Activated gamma-delta T cell treated with anti-CD3 and anti-CD28 coated beads, Interleukin-2, amount 50 U/mL, for 16 hours (primary cell): ENCODE measurements at regions not wholly inside any gene's neighbourhood (a gene's known extent, or its start where the extent isn't known, plus 50 kb on each side); places are given as distances from the start of the nearest gene placed in this dataset.
A peak's percentile ranks its signal among the peaks of the same experiment; 100 is the strongest.
"Not testable (repeated sequence)": the region's sequence is repeated elsewhere in the genome, so short reads cannot be mapped to it uniquely, and the experiment has no call there.

Source experiments
- DNase-seq: peaks from one replicate; pipeline ENCODE4 v3.0.0-alpha.2; 2020; ENCODE audit warnings: low read depth

DNA sequence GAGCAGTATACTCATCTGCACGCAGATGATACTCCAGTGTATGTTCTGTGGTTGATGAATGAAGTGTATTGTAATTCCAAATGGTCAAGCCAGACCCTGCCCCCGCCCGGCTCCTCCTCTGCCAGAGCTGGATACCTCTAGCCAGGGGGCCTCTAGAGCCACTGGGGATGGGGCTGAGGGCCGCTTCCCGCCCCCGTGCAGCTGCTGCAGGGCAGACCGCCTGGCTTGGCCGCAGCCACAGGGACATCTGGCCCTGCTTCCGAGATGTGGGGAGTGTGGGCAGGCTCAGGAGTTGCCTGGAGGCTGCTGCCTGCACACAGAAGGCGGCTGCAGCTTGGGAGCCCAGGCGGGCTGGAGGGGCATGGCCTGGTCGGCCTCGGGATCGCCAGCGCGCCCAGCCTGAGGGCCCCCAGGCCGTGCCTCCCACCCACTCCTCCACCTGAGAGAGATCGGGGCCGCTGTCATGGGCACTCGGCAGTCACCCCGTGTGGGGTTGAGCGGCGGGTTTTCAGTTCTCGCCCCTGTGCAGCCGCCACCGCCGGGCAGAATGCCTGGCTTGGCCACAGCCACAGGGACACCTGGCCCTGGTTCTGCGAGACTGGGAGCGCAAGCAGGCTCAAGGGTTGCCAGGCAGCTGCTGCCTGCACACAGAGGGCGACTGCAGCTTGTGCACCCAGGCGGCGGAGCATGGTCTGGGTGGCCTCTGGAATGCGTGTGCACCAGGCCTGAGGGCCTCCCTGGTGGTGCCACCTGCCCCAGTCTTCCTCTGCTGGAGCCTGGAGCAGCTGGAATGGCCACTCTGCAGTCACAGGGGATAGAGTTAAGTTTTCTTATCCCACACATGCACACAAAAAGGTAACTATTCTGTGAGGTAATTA, 1643.7 kb downstream of the SPATA31A7 start:
- DNase-seq = not testable (repeated sequence)

DNA sequence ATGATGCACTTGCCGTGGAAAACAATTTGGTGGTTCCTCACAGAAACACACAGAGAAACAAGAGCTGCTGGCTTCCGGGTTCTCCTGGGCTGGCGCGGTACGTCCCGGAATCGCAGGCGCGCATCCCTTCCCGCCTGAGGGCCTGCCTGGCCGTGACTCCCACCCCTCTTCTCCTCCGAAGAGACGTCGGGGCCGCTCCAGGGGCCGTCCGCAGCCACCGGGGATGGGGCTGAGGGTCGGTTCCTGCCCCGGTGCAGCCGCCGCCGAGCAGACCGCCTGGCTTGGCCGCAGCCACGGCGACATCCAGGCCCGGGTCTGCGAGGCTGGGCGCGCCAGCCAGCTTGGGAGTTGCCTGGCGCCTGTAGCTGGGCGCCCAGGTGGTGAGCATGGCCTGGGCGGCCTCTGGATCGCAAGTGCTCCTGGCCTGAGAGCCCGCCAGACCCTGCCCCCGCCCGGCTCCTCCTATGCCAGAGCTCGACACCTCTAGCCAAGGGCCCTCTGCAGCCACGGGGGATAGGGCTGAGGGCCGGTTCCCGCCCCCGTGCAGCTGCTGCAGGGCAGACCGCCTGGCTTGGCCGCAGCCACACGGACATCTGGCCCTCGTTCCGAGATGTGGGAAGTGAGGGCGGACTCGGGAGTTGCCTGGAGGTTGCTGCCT, 1647.5 kb downstream of the SPATA31A7 start:
- DNase-seq = not testable (repeated sequence)

DNA sequence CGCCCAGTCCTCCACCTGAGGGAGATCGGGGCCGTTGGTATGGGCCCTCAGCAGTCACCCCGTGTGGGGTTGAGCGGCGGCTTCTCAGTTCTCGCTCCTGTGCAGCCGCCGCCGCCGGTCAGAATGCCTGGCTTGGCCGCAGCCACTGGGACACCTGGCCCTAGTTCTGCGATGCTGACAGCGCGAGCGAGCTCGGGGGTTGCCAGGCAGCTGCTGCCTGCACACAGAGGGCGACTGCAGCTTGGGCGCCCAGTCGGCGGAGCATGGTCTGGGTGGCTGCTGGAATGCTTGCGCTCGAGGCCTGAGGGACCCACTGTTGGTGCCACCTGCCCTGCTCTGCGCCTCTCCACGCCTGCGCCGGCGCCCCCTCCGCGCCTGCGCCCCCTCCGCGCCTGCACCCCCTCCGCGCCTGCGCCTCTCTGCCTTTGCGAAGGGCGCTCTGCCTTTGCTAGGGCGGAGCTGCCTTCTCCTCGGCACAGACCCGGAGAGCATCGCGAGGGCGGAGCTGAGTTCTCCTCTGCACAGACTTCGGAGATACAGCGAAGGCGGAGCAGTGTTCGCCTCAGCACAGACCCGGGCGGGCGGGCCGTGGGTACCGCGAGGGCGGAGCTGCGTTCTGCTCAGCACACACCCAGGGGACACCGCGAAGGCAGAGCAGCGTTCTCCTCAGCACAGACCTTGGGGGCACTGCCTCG, 1648.3 kb downstream of the SPATA31A7 start:
- peak; percentile 97 for DNase-seq

DNA sequence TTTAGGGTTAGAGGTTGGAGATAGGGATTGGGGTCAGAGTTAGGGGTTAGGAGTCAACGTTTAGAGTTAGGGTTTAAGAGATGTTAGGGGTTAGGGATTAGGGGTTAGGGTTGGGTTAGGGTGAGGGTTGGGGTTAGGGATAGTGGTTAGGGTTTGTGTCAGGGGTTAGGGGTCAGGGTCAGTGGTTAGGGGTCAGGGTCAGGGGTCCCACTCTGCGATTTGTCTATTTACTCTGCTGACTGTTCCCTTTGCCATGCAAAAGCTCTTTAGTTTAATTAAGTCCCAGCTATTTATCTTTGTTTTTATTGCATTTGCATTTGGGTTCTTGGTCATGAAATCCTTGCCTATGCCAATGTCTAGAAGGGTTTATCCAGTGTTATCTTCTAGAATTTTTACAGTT, 1649.3 kb downstream of the SPATA31A7 start:
- not testable (repeated sequence) for DNase-seq

DNA sequence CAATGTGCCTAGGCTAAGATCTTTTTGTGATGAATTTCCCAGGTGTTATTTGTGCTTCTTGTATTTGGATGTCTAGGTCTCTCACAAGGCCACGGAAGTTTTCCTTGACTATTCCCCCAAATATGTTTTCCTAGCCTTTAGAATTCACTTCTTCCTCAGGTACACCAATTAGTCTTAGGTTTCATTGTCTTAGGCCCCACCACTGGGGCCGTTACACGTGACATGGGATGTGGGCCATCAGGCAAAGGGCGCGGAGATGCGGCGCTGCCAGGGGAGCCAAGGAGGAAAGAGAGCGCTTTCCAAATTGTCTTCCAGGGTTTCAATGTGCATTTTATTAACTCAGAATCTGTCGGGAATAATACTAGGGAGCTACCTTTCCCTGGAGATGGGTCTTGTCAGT, 1653.3 kb downstream of the SPATA31A7 start:
- not testable (repeated sequence) for DNase-seq

DNA sequence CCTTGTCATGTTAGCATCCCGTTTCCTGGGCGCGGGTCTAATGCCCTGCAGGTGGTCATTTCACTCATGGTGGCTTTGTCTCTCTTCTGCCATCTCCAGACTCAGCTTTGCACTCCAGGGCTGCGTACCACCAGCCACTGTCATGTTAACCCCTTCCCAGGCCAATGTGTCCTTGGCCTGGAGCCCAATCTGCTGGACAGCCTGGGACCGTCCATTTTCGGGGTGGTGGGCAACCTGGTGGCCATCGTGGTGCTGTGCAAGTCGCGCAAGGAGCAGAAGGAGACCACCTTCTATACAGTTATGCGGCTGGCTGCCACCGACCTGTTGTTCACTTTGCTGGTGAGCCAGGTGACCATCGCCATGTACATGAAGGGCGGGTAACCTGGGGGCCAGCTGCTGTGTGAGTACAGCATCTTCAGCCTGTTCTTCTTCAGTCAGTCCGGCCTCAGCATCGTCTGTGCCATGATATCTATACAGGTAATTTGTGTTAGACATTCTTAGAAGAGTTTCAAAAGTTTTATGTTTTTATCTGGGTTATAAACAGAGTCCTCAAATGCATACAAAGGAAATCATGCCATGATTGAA, 1654.0 kb downstream of the SPATA31A7 start:
- DNase-seq = not testable (repeated sequence)

DNA sequence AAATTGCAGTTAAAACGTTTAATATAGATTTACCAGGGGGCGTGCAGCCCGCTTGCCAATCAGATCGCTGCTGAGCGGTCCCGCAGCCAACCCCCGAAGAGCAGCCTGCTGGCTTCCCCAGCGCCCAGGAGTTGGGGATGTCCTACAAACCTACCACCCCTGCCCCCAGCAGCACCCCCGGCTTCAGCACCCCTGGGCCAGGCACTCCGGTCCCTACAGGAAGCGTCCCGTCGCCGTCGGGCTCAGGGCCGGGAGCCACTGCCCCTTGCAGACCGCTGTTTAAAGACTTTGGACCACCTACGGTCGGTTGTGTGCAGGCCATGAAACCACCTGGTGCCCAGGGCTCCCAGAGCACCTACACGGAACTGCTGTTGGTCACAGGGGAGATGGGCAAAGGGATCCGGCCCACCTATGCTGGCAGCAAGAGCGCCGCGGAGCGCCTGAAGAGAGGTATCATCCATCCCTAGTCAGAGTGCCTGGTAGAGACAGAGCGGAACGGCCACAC, 1654.9 kb downstream of the SPATA31A7 start:
- not testable (repeated sequence) for DNase-seq

DNA sequence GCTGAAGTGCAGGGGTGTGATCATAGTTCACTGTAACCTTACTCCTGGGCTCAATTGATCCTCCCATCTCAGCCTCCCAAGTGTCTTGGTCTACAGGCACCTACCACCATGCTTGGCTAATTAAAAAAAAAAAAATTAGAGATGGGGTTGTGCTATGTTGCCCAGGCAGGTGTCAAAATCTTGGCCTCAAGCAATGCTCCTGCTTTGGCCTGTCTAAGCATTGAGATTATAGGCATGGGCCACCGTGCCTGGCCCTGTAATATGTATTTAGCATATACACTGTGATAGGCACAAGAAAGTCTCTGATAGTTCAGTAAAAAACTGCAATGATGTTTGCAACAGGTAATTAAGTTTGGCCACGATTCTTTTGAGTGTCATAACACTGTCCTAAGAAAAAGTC, 1658.4 kb downstream of the SPATA31A7 start:
- not testable (repeated sequence) for DNase-seq

DNA sequence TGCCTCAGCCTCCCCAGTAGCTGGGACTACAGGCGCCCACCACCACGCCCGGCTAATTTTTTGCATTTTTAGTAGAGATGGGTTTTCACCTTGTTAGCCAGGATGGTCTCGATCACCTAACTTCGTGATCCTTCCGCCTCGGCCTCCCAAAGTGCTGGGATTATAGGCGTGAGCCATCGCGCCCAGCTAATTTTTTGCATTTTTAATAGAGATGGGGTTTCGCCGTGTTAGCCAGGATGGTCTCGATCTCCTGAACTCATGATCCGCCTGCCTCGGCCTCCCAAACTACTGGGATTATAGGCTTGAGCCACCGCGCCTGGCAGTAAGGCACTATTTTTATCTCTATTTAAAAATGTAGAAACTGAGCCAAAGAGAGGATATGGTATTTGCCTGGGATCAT, 1660.2 kb downstream of the SPATA31A7 start:
- DNase-seq = not testable (repeated sequence)

DNA sequence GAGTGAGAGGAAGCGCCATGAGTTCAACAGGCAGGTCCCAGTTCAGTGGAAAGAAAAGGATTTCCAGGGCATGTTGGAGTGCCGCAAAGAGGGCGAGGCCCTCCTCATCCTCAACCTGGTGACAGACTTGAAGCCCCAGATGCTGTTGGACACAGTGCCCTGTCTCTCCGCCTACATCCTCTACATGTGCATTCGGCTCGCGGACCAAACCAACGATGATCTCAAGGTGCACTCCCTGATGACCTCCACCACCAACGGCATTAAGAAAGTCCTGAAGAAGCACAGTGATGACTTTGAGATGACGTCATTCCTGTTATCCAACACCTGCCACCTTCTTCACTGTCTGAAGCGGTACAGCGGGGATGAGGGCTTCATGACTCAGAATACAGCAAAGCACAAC, 1667.4 kb downstream of the SPATA31A7 start:
- not testable (repeated sequence) for DNase-seq

DNA sequence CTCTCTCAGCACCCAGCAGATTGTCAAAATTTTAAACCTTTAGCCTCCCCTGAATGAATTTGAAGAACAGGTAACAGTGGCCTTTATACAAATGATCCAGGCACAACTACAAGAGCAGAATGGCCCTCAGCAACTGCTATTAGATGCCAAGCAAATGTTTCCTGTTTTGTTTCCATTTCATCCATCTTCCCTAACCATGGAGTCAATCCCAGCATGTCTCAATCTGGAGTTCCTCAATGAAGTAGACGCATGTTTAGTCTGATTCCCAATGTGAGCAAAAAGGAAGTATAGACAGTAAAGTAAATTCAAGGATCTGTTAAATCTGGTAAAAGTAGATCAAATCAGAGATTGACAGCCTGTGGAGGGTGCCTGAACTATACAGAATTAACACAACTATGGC, 1668.4 kb downstream of the SPATA31A7 start:
- DNase-seq = not testable (repeated sequence)

DNA sequence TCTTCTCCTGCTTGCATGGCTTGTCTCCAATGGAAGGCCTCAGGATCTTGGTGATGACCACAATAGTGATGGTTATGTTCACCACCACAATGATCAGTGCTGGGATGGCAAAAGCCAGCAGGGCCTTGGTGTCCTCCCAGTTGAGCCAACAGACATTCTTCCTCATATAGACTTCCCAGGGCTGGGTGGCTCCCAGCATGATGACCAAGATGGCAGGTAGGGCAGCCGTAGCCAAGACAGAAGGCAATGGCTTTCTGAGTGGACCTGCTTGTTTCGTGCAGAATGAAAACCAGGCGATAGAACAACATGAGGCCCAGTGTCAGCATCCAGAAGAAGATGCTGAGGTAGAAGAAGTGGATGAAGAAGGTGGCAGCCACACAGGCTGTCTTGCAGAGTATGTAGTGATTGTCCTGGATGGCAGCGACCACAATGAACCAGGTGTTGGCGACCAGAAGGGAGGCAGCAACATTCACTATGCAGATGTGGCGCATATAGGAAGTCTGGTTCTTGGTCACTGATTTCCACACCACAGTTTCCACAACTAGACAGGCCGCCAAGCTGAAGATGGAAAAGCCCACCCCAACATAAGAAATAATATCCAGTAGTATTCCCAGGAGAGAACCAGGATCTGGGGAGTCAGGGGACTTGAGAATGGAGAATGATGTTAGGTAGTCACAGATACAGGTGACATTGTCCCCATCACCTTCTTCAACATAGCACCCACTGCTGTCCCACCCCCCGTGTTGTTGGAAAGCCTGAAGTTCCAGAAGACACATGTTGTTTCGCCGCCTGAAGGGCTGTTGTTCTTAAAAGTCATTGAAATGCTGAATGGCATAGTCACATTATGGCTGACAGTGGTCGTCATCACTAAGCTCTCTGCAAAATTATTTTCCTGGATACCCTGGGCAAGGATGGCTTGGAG, 1671.4 kb downstream of the SPATA31A7 start:
- DNase-seq = not testable (repeated sequence)

DNA sequence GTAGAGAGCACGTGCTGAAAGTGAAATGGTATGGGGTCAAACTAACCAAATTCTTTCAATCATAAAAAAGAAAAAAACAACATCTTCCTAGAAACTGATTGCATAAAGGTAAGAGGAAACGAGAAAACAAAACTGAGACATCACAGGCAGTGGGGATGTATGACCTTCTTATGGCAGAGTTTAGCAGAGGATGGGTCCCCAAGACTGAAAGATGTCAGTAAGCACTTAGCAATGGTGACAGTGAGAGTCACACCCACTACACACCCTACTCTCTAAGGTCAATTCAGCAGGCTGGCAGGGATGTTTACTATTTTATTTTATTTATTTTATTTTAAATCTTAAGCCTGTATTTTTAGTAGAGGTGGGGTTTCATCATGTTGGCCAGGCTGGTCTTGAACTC, 1672.3 kb downstream of the SPATA31A7 start:
- DNase-seq = not testable (repeated sequence)

DNA sequence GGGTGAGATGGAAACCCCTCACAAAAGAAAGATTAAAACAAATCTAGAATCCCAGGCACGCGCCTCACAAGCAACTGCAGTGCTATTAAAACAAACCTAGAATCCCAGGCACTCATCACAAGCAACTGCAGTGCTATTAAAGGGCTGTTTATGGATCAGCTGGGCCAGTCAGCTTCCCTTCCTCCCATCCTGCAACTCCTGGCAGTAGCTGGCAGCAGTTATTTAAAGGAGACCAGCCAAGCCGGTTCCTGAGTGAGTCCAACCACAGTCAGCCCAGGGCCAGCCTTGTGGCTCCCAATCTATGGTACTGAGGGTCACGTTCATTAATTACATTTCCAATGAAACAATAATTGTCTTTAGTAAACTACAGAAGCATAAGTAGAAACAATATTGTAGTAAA, 1673.5 kb downstream of the SPATA31A7 start:
- not testable (repeated sequence) for DNase-seq

DNA sequence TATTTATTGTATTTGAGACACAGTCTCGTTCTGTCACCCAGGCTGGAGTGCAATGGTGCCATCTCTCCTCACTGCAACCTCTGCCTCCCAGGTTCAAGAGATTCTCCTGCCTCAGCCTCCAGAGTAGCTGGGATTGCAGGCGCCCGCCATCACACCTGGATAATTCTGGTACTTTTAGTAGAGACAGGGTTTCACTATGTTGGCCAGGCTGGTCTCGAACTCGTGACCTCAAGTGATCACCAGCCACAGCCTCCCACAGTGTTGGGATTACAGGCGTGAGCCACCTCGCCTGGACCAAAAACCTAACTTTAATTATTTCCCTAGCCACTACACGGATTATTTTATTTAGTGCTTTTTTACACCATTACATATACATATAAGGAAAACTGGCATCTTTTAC, 1674.0 kb downstream of the SPATA31A7 start:
- not testable (repeated sequence) for DNase-seq

DNA sequence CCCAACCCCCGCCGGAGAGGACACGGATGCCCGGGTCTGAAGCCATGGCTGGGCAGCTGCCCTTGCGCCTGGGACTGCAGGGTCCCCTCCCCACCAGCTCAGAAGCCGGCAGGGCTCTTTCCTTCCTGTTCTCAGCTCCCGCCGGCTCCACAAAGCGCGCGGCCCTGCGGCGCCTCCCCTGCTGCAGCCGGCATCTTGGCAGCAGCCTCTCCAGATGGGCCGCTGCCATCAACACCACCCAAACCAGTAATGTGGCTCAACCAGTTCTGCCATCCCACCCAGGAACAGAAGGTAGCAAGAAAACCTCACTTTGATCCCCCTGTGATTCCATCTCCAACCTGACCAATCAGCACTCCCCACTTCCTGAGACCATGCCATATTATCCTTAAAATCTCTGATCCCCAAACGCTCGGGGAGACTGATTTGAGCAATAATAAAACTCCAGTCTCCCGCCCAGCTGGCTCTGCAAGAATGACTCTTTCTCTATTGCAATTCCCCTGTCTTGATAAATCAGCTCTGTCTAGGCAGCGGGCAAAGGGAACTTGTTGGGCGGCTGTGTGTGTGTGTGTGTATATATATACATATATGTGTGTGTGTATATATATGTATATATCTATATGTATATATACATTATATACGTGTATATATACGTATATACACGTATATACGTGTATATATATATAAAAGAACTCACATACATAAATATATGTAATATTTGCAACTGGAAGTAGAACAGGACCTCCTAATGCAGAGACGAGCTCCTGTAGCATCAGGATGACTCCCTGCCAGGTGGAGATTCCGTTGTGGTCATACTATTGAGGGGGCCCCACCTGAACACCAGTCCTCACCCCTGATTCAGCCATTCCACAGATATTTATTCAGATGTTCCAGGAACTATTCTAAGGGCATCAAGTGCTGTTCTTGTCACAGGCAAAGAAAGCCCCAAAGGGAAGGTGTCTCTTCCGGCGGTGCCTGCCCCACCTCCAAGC, 1674.9 kb downstream of the SPATA31A7 start:
- not testable (repeated sequence) for DNase-seq

DNA sequence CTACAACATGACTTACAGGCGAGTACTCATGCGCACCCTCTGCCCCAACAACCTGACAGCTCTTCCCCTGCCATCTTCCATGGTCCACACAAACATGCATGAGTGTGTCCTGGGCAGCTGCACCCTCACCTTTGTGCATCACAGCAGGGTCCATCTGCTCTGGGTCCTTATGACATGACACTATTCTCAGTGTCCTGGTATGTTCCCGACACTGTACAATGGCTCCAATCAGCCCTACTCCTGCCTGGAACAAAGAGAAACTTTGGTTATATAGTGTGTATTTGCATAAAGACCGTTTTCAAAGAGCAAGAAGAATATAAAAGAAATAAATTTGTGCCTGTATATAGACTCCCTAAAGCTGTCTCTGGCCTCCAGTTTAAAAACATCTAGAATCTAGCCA, 1679.2 kb downstream of the SPATA31A7 start:
- not testable (repeated sequence) for DNase-seq

DNA sequence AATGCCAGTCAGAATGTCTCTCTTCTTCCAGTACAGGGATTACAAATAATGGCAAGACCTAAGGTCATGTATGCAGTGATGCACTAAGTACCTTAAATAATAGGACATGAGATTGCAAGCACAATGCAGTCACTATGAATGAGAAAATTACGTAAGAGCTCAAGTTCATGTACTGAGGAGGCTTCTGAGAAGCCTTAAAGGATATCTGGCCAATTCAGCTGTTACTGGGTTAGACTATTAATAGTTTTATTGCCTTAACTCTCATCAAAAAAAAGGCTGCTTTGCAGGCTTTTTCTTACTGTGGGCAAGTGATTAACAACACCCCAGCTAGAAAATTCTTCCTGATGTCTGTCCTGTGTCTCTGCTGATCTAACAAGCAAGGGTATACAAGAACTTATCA, 1681.9 kb downstream of the SPATA31A7 start:
- DNase-seq = not testable (repeated sequence)

DNA sequence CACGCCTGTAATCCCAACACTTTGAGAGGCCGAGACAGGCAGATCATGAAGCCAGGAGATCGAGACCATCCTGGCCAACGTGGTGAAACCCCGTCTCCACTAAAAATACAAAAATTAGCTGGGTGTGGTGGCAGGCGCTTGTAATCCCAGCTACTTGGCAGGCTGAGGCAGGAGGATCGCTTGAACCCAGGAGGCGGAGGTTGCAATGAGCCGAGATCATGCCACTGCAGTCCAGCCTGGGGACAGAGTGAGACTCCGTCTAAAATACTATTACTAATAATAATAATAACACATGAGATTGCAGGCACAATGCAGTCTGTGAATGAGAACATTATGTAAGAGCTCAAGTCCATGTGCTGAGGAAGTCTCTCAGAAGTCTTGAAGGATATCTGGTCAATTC, 1684.4 kb downstream of the SPATA31A7 start:
- DNase-seq = not testable (repeated sequence)
